ENCODE measurements at regions not wholly inside any gene's neighbourhood (a gene's known extent, or its start where the extent isn't known, plus 50 kb on each side); places are given as distances from the start of the nearest gene placed in this dataset.

DNA sequence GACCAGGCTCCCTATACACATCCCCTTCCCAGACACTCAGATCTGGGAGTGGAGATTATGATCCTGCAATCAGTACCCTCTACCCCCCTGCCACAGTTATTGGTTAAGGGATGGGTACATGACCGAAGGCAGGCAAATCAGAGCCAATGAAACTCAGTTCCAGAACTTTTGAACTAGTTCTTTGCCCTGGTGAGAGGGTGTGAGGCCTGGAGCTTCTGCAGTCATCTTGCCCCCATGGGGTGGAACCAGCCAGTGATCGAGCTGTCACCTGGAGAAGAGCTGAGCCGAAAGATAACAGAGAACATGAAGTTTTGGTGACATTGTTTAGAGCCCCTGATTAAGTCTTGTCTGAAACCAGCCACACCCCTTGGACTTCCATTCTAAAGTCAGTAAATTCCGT lies 88.2 kb upstream of the DUSP5 start:
- Mint-ChIP-seq H3K27ac (peak overlapping the region in 3 of 7 donors; percentile 18 to 25 (median 18)), H3K36me3 (no peaks in the 10 kb centered on the region), H3K27me3 (no peaks in the 10 kb centered on the region), H3K4me1 (peaks cover 12 to 35% (median 17%) of the 10 kb centered on the region in 4 donors), H3K4me3 (no peak overlapping the region), H3K9me3 (no peaks in the 10 kb centered on the region)
- H3K4me1 ChIP-seq (ENCODE audit: insufficient read depth, low read length), result peaks cover 13% of the 10 kb centered on the region
- CTCF ChIA-PET (ENCODE audit: partially characterized antibody), result interaction anchor here (2.0 kb wide), 1 partner anchor 55 kb away, joined by 6 read pairs; no protein-coding TSS in a partner anchor
- H3K4me3 ChIP-seq (ENCODE audit: low read length in 2 of 2), result no peak overlapping the region
- no peaks in the 10 kb centered on the region for H3K9me3 ChIP-seq (ENCODE audit: control insufficient read depth in 1 of 2, low read length in 2 of 2)
- H3K27ac ChIP-seq (ENCODE audit: low read depth, low read length), result no peak overlapping the region
- DNase-seq, result no peak
- intact Hi-C loops (cut with micrococcal nuclease), result no loop called here
- no peaks in the 10 kb centered on the region for H3K27me3 ChIP-seq (ENCODE audit: insufficient read depth, low read length)
- POLR2A ChIA-PET (ENCODE audit: partially characterized antibody), result no interaction called here
- H3K36me3 ChIP-seq (ENCODE audit: insufficient read depth, low read length), result no peaks in the 10 kb centered on the region

DNA sequence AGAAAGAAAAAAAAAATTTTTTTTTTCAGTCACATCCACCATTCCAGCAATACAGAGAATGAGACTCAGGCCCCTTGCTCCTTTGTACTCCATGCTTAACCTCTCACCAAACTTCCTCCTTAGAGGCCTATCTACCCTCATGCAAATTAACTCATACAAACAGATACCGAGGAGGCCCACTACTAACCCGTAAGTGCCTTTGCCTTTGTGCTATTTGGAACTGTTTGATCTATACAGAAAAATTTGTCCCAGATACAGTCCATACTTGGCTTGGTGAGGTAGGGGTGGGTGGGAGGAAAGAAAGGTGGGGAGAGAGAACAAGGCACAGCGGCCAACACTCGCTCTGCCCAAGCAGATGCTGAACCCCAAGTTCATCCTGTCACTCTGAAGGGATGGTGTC lies 87.8 kb upstream of the DUSP5 start:
- Histone ChIP-seq H3K27ac (ENCODE audit: low read depth, low read length) (no peak overlapping the region), H3K4me1 (ENCODE audit: insufficient read depth, low read length) (peaks cover 16% of the 10 kb centered on the region), H3K9me3 (ENCODE audit: control insufficient read depth in 1 of 2, low read length in 2 of 2) (no peaks in the 10 kb centered on the region), H3K36me3 (ENCODE audit: insufficient read depth, low read length) (no peaks in the 10 kb centered on the region), H3K4me3 (ENCODE audit: low read length in 2 of 2) (no peak overlapping the region), H3K27me3 (ENCODE audit: insufficient read depth, low read length) (no peaks in the 10 kb centered on the region)
- intact Hi-C loops (cut with micrococcal nuclease), result loop anchor here (5.0 kb wide), 2 partner anchors 183 to 203 kb away; partner anchors contain the start of gene MXI1
- ChIA-PET CTCF (ENCODE audit: partially characterized antibody) (no interaction called here), POLR2A (ENCODE audit: partially characterized antibody) (no interaction called here)
- Mint-ChIP-seq H3K9me3 (no peaks in the 10 kb centered on the region), H3K36me3 (no peaks in the 10 kb centered on the region), H3K4me1 (peaks cover 16 to 39% (median 21%) of the 10 kb centered on the region in 4 donors), H3K27ac (peak overlapping the region in 4 of 7 donors; percentile 18 to 58 (median 44)), H3K4me3 (no peak overlapping the region), H3K27me3 (no peaks in the 10 kb centered on the region)
- no peak for DNase-seq

DNA sequence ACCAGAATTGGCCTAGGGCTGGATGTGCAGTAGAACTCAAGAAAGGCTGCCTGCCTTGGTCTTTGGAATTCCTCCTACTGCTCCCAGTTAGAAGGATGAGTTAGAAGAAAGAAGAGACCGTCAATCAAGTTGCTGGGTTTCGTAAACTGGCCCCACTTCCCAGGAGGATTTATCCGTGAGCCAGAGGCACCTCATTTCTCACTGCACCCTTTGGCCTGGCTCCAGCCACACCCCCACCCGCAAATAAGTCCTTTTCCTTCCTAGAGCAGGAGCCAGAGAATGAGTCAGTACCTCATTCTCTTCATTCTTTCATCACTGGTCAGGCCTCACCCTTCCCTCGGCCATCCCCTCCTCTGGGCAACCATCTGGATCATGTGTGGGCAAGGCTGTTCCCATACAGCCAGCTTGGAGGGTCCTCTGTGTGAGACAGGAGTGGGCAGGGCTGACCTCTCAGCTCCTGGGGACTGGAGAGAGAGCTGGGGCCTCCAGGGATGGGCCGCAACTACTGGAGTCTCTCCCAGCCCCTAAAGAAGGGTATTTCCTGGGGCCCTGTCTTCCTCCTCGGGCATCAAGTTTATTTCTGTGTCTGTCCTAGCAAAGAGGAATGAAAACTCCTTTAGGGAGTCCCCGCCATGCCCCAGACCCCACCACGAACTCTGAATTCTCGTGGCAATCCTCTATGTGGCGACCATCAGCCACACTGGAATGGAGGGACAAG lies 87.2 kb upstream of the DUSP5 start:
- Histone ChIP-seq H3K9me3 (ENCODE audit: control insufficient read depth in 1 of 2, low read length in 2 of 2) (no peaks in the 10 kb centered on the region), H3K27ac (ENCODE audit: low read depth, low read length) (no peak overlapping the region), H3K27me3 (ENCODE audit: insufficient read depth, low read length) (no peaks in the 10 kb centered on the region), H3K4me1 (ENCODE audit: insufficient read depth, low read length) (peaks cover 22% of the 10 kb centered on the region), H3K36me3 (ENCODE audit: insufficient read depth, low read length) (no peaks in the 10 kb centered on the region), H3K4me3 (ENCODE audit: low read length in 2 of 2) (no peak overlapping the region)
- Mint-ChIP-seq H3K36me3 (no peaks in the 10 kb centered on the region), H3K4me1 (peaks cover 20 to 44% (median 26%) of the 10 kb centered on the region in 4 donors), H3K27ac (peak overlapping the region in 2 of 7 donors; percentile 51 to 58), H3K27me3 (no peaks in the 10 kb centered on the region), H3K4me3 (no peak overlapping the region), H3K9me3 (no peaks in the 10 kb centered on the region)
- ChIA-PET POLR2A (ENCODE audit: partially characterized antibody) (no interaction called here), CTCF (ENCODE audit: partially characterized antibody) (no interaction called here)
- DNase-seq, result no peak
- intact Hi-C loops (cut with micrococcal nuclease), result loop anchor here (5.0 kb wide), 2 partner anchors 183 to 203 kb away; partner anchors contain the start of gene MXI1

DNA sequence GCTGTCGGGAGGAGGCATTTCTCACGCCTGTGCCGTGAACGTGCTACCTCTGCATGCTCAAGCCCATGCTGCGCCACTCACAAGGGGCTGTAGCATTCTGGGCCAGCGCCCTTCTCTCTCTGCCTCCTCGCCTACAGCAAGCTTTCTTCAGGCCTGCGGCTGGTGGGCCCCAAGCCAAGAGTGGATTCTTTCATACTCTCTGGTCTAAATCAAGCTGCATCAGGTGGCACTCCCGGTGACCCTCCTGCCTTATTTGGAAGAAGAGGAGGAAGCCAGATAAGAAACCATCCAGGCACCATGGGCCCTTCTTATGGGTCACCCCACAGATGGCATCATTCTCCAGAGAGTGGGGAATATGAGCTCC lies 86.7 kb upstream of the DUSP5 start:
- Mint-ChIP-seq H3K4me3 (no peak overlapping the region), H3K36me3 (no peaks in the 10 kb centered on the region), H3K9me3 (no peaks in the 10 kb centered on the region), H3K27me3 (no peaks in the 10 kb centered on the region), H3K4me1 (peaks cover 20 to 49% (median 30%) of the 10 kb centered on the region in 4 donors), H3K27ac (peak overlapping the region in 5 of 7 donors; percentile 6 to 66 (median 41))
- H3K27ac ChIP-seq (ENCODE audit: low read depth, low read length), result no peak overlapping the region
- ChIA-PET POLR2A (ENCODE audit: partially characterized antibody) (no interaction called here), CTCF (ENCODE audit: partially characterized antibody) (interaction anchor here (0.9 to 1.4 kb wide), 2 partner anchors 11 to 55 kb away, joined by 4 to 5 read pairs; no protein-coding TSS in a partner anchor)
- intact Hi-C loops (cut with micrococcal nuclease), result loop anchor here (5.0 kb wide), 2 partner anchors 184 to 204 kb away; partner anchors contain the start of gene MXI1
- no peak for DNase-seq
- no peaks in the 10 kb centered on the region for H3K27me3 ChIP-seq (ENCODE audit: insufficient read depth, low read length)
- no peak overlapping the region for H3K4me3 ChIP-seq (ENCODE audit: low read length in 2 of 2)
- no peaks in the 10 kb centered on the region for H3K9me3 ChIP-seq (ENCODE audit: control insufficient read depth in 1 of 2, low read length in 2 of 2)
- peaks cover 27% of the 10 kb centered on the region for H3K4me1 ChIP-seq (ENCODE audit: insufficient read depth, low read length)
- no peaks in the 10 kb centered on the region for H3K36me3 ChIP-seq (ENCODE audit: insufficient read depth, low read length)

DNA sequence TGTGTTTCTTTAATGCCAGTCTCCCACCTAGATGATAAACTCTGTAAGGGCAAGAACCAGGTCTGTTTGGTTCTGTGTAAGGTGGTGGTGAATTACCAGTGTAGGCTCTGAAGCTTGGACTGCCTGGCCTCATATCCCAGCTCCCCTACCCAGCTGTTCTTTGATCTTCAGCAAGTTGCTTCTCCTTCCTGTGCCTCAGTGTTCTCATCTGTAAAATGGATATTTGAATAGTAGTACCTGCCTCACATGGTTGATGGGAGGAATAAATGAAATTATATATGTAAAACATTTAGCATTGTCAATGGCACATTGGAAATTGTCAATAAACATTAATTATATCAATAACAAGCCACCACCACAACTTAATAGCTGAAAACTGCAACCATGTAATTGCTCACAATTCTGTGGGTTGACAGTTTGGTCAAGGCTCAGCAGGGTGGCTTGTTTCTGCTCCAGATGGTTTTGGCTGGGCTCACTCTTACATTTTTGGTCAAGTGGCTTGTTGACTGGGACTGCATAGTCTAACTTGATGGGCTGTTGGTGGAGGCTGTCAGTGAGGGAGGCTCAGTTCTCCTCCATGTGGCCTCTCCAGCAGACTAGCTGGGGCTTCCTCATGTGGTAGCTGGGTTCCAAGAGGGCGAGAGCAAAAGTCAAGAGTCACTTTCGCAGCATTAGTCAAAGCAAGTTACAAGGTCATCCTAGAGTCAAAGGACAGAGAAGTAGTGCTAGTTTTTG lies 84.5 kb upstream of the DUSP5 start:
- H3K27ac Mint-ChIP-seq, result peak overlapping the region; percentile 62 to 98 (median 90)
- DNase-seq, result no peak
- H3K9me3 Mint-ChIP-seq, result no peaks in the 10 kb centered on the region
- H3K27me3 Mint-ChIP-seq, result no peaks in the 10 kb centered on the region
- Histone ChIP-seq H3K36me3 (ENCODE audit: insufficient read depth, low read length) (no peaks in the 10 kb centered on the region), H3K4me3 (ENCODE audit: low read length in 2 of 2) (no peak overlapping the region), H3K9me3 (ENCODE audit: control insufficient read depth in 1 of 2, low read length in 2 of 2) (no peaks in the 10 kb centered on the region), H3K27ac (ENCODE audit: low read depth, low read length) (peak overlapping the region; percentile 62), H3K27me3 (ENCODE audit: insufficient read depth, low read length) (no peaks in the 10 kb centered on the region), H3K4me1 (ENCODE audit: insufficient read depth, low read length) (peaks cover 36% of the 10 kb centered on the region)
- ChIA-PET CTCF (ENCODE audit: partially characterized antibody) (no interaction called here), POLR2A (ENCODE audit: partially characterized antibody) (interaction anchor here (1.2 to 5.6 kb wide), 3 partner anchors 58 to 108 kb away, joined by 4 to 49 read pairs (median 14); partner anchors contain the start of gene SMNDC1)
- intact Hi-C loops (cut with micrococcal nuclease), result loop anchor here (5.0 kb wide), 2 partner anchors 186 to 206 kb away; partner anchors contain the start of gene MXI1
- no peaks in the 10 kb centered on the region for H3K36me3 Mint-ChIP-seq
- H3K4me1 Mint-ChIP-seq, result peaks cover 20 to 53% (median 30%) of the 10 kb centered on the region in 4 donors
- no peak overlapping the region for H3K4me3 Mint-ChIP-seq

DNA sequence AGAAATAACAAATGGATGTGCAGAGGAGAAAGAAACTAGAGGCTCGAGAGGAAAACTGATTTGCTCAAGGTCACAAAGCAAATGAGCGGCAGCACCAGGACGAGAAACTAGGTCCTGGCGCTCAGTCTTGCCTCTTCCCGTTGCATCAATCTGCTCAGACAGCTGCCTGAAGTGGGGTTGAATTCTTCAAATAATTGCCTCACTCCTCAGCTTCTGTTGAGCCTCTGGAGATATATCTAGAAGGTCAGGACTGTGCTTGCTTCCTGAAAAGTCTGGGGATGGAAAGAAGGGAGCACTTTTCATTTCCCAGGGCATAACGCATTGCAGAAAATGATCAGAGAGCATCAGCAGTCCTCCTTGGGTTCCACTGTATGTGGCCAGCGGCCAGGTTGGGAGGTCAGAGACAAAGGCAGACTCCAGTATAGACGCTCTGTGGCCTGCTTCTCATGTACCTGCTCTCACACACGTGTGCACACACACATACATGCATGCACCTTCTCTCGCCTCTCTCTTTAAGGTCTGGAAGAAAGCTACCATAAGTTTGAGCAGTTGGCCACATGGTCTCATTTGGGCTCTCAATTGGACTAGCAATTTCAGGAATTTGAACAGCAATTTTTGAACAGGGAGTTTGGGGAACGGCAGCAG lies 83.7 kb upstream of the DUSP5 start:
- CTCF ChIA-PET (ENCODE audit: partially characterized antibody), result interaction anchor here (0.9 to 1.8 kb wide), 4 partner anchors 45 to 133 kb away, joined by 3 to 4 read pairs (median 3); no protein-coding TSS in a partner anchor
- Mint-ChIP-seq H3K36me3 (no peaks in the 10 kb centered on the region), H3K9me3 (no peaks in the 10 kb centered on the region), H3K4me1 (peaks cover 20 to 53% (median 29%) of the 10 kb centered on the region in 4 donors), H3K27ac (peak overlapping the region; percentile 89 to 98 (median 93)), H3K27me3 (no peaks in the 10 kb centered on the region), H3K4me3 (peak overlapping the region in 7 of 8 donors; percentile 1 to 71 (median 60))
- intact Hi-C loops (cut with micrococcal nuclease), result loop anchor here (1.0 to 5.0 kb wide), 7 partner anchors 58 to 207 kb away; partner anchors contain the start of genes DUSP5 and MXI1
- Histone ChIP-seq H3K4me3 (ENCODE audit: low read length in 2 of 2) (no peak overlapping the region), H3K36me3 (ENCODE audit: insufficient read depth, low read length) (no peaks in the 10 kb centered on the region), H3K9me3 (ENCODE audit: control insufficient read depth in 1 of 2, low read length in 2 of 2) (no peaks in the 10 kb centered on the region), H3K4me1 (ENCODE audit: insufficient read depth, low read length) (peaks cover 36% of the 10 kb centered on the region), H3K27ac (ENCODE audit: low read depth, low read length) (peak overlapping the region; percentile 62), H3K27me3 (ENCODE audit: insufficient read depth, low read length) (no peaks in the 10 kb centered on the region)
- POLR2A ChIA-PET (ENCODE audit: partially characterized antibody), result interaction anchor here (0.6 to 5.6 kb wide), 12 partner anchors 8 to 206 kb away, joined by 3 to 49 read pairs (median 6); partner anchors contain the start of genes MXI1 and SMNDC1
- no peak for DNase-seq
